Esophagus muscularis mucosa (tissue), 4 donors: ENCODE measurements at regions not wholly inside any gene's neighbourhood (a gene's known extent, or its start where the extent isn't known, plus 50 kb on each side); places are given as distances from the start of the nearest gene placed in this dataset.

ENCODE experiments used
- DNase-seq: peaks from one replicate; pipeline ENCODE4 v3.0.0-alpha.2; 2017; ENCODE audit errors: extremely low spot score
- H3K27ac ChIP-seq, 4 donors: fragments of 200-600 bp; sonication (generic); replicated peaks in 1 of 4; 1 replicate in 3 of 4; 2 replicates in 1 of 4; pipeline ENCODE4 v1.5.1; 2016 to 2019; ENCODE audit warnings: mild to moderate bottlenecking in 1 of 4
- H3K27me3 ChIP-seq, 4 donors: fragments of 200-600 bp; sonication (generic); one replicate each; pipeline versions ENCODE4 v1.5.1 to v1.6.0; 2016 to 2019
- H3K36me3 ChIP-seq, 4 donors: fragments of 200-600 bp; sonication (generic); one replicate each; pipeline ENCODE4 v1.5.1; 2016 to 2019
- H3K4me1 ChIP-seq, 4 donors: fragments of 200-600 bp; sonication (generic); one replicate each; pipeline ENCODE4 v1.5.1; 2016 to 2019
- H3K4me3 ChIP-seq, 4 donors: fragments of 200-600 bp; sonication (generic); 1 replicate in 2 of 4; 2 replicates in 2 of 4; pipeline ENCODE4 v1.5.1; 2016 to 2019; ENCODE audit warnings: mild to moderate bottlenecking in 4 of 4, moderate library complexity in 1 of 4
- H3K9me3 ChIP-seq, 4 donors: fragments of 200-600 bp; sonication (generic); 1 replicate in 3 of 4; 2 replicates in 1 of 4; pipeline ENCODE4 v1.5.1; 2016 to 2019
- CTCF ChIP-seq, 3 experiments: fragments of 200-600 bp in 2 of 3; fragments of 450-650 bp in 1 of 3; sonication (generic) in 2 of 3; IDR thresholded peaks; one replicate each; pipeline ENCODE4 v1.5.1; 2017 to 2019; ENCODE audit warnings: antibody characterized with exemption in 3 of 3, mild to moderate bottlenecking in 2 of 3, moderate library complexity in 1 of 3
- EP300 ChIP-seq: sonication (generic); formaldehyde crosslinking; IDR thresholded peaks from one replicate; pipeline ENCODE4 v1.6.1; 2017; ENCODE audit warnings: antibody characterized with exemption
- POLR2A ChIP-seq: fragments of 450-650 bp; IDR thresholded peaks from one replicate; pipeline ENCODE4 v1.6.1; 2017; ENCODE audit warnings: antibody characterized with exemption, moderate library complexity, mild to moderate bottlenecking, low read depth
- POLR2AphosphoS5 ChIP-seq, 2 donors: sonication (generic); formaldehyde crosslinking; IDR thresholded peaks; one replicate each; pipeline ENCODE4 v1.6.1; 2017; ENCODE audit warnings: antibody characterized with exemption in 2 of 2
- WGBS: methylation state at CpG from one replicate; pipeline ENCODE4 v1.1.5; 2018; 5-methylcytosine and 5-hydroxymethylcytosine counted together
- intact Hi-C: fragments of 100-400 bp; cut with DNase I; formaldehyde crosslinking; loops from one replicate; pipeline ENCODE4 v1.15.1; 2023

GRCh38 chr3:162096874-162097273, 600.3 kb downstream of the OTOL1 start:
- DNase-seq, result no peak
- H3K27ac ChIP-seq, result no peak overlapping the region
- H3K27me3 ChIP-seq, result no peaks in the 10 kb centered on the region
- no peaks in the 10 kb centered on the region for H3K4me1 ChIP-seq
- no peak for TF ChIP-seq POLR2A
- TF ChIP-seq POLR2AphosphoS5 (IDR thresholded peaks at IDR 0.05), result no peak
- no peak for TF ChIP-seq CTCF (IDR thresholded peaks at IDR 0.05)
- no peak for TF ChIP-seq EP300
- intact Hi-C loops, result no loop called here
- no peaks in the 10 kb centered on the region for H3K9me3 ChIP-seq
- WGBS, result 76% methylated on average over 2 of the region's 2 CpGs
- H3K4me3 ChIP-seq, result no peak overlapping the region
- no peaks in the 10 kb centered on the region for H3K36me3 ChIP-seq

GRCh38 chr3:162103808-162104207, 607.2 kb downstream of the OTOL1 start:
- Histone ChIP-seq H3K9me3 (no peaks in the 10 kb centered on the region), H3K27me3 (no peaks in the 10 kb centered on the region), H3K4me3 (no peak overlapping the region), H3K27ac (no peak overlapping the region), H3K36me3 (no peaks in the 10 kb centered on the region), H3K4me1 (no peaks in the 10 kb centered on the region)
- WGBS, result 79% methylated on average over 1 of the region's 1 CpG
- TF ChIP-seq CTCF (IDR thresholded peaks at IDR 0.05) (no peak), POLR2AphosphoS5 (IDR thresholded peaks at IDR 0.05) (no peak), EP300 (no peak), POLR2A (no peak)
- intact Hi-C loops, result no loop called here
- DNase-seq, result no peak

- H3K27ac ChIP-seq, result no peak overlapping the region
- H3K27me3 ChIP-seq, result no peaks in the 10 kb centered on the region
- no peaks in the 10 kb centered on the region for H3K9me3 ChIP-seq
- no peak for DNase-seq
- no peaks in the 10 kb centered on the region for H3K36me3 ChIP-seq
- 89% methylated on average over 5 of the region's 5 CpGs for WGBS
- TF ChIP-seq POLR2AphosphoS5 (IDR thresholded peaks at IDR 0.05) (no peak), CTCF (IDR thresholded peaks at IDR 0.05) (no peak), EP300 (no peak), POLR2A (no peak)
- intact Hi-C loops, result no loop called here
- peaks cover 0 to 10% (median 3%) of the 10 kb centered on the region in 4 donors for H3K4me1 ChIP-seq
- no peak overlapping the region for H3K4me3 ChIP-seq
Measured at GRCh38 chr3:162111861-162112260, 615.3 kb downstream of the OTOL1 start.

GRCh38 chr3:162112719-162113118, 616.1 kb downstream of the OTOL1 start:
- no peak overlapping the region for H3K27ac ChIP-seq
- H3K4me3 ChIP-seq, result no peak overlapping the region
- peaks cover 0 to 12% (median 3%) of the 10 kb centered on the region in 4 donors for H3K4me1 ChIP-seq
- H3K36me3 ChIP-seq, result no peaks in the 10 kb centered on the region
- no peak for TF ChIP-seq POLR2AphosphoS5 (IDR thresholded peaks at IDR 0.05)
- no peak for TF ChIP-seq CTCF (IDR thresholded peaks at IDR 0.05)
- no peak for TF ChIP-seq EP300
- no peak for TF ChIP-seq POLR2A
- no peaks in the 10 kb centered on the region for H3K9me3 ChIP-seq
- no peak for DNase-seq
- H3K27me3 ChIP-seq, result no peaks in the 10 kb centered on the region
- intact Hi-C loops, result no loop called here

GRCh38 chr3:162117961-162118360, 621.4 kb downstream of the OTOL1 start:
- 95% methylated on average over 1 of the region's 1 CpG for WGBS
- Histone ChIP-seq H3K36me3 (no peaks in the 10 kb centered on the region), H3K4me1 (peaks cover 0 to 15% (median 7%) of the 10 kb centered on the region in 4 donors), H3K27ac (no peak overlapping the region), H3K4me3 (no peak overlapping the region), H3K9me3 (no peaks in the 10 kb centered on the region), H3K27me3 (no peaks in the 10 kb centered on the region)
- TF ChIP-seq POLR2A, result no peak
- TF ChIP-seq POLR2AphosphoS5 (IDR thresholded peaks at IDR 0.05), result no peak
- TF ChIP-seq EP300, result no peak
- no peak for TF ChIP-seq CTCF (IDR thresholded peaks at IDR 0.05)
- intact Hi-C loops, result no loop called here
- DNase-seq, result no peak
